Vagina (tissue), 2 donors: ENCODE measurements at regions not wholly inside any gene's neighbourhood (a gene's known extent, or its start where the extent isn't known, plus 50 kb on each side); places are given as distances from the start of the nearest gene placed in this dataset.

Experiments used
- DNase-seq, 2 donors: peaks; one replicate each; pipeline ENCODE4 v3.0.0-alpha.2; 2017; ENCODE audit errors: extremely low spot score in 2 of 2
- H3K27ac ChIP-seq: fragments of 200-600 bp; sonication (generic); one replicate; pipeline ENCODE4 v1.5.1; 2019
- H3K27me3 ChIP-seq: fragments of 200-600 bp; sonication (generic); one replicate; pipeline ENCODE4 v1.5.1; 2019
- H3K36me3 ChIP-seq, 2 donors: fragments of 200-600 bp; sonication (generic); one replicate each; pipeline ENCODE4 v1.5.1; 2017 to 2019
- H3K4me1 ChIP-seq: fragments of 200-600 bp; sonication (generic); one replicate; pipeline ENCODE4 v1.5.1; 2019
- H3K4me3 ChIP-seq, 2 donors: fragments of 200-600 bp; sonication (generic); 1 replicate in 1 of 2; 2 replicates in 1 of 2; pipeline ENCODE4 v1.5.1; 2016 to 2019
- H3K9me3 ChIP-seq: fragments of 200-600 bp; sonication (generic); one replicate; pipeline ENCODE4 v1.5.1; 2019
- POLR2A ChIP-seq, 2 donors: fragments of 450-650 bp; IDR thresholded peaks; one replicate each; pipeline ENCODE4 v1.6.1; 2017; ENCODE audit warnings: antibody characterized with exemption in 2 of 2, mild to moderate bottlenecking in 2 of 2, moderate library complexity in 2 of 2
- POLR2AphosphoS5 ChIP-seq, 2 donors: sonication (generic); formaldehyde crosslinking; IDR thresholded peaks; one replicate each; pipeline ENCODE4 v1.9.0; 2017; ENCODE audit warnings: antibody characterized with exemption in 2 of 2, mild to moderate bottlenecking in 2 of 2, low read depth in 1 of 2; ENCODE audit not compliant: insufficient read depth in 1 of 2
- intact Hi-C: fragments of 100-400 bp; cut with DNase I; formaldehyde crosslinking; loops from one replicate; pipeline ENCODE4 v1.15.1; 2023
- TF ChIP-seq, protein P1 (sequence below), 3 experiments: fragments of 450-650 bp in 2 of 3; fragments of 200-600 bp in 1 of 3; sonication (generic) in 1 of 3; IDR thresholded peaks; one replicate each; pipeline ENCODE4 v1.5.1; 2017 to 2019; ENCODE audit warnings: antibody characterized with exemption in 3 of 3, mild to moderate bottlenecking in 2 of 3, moderate library complexity in 2 of 3

DNA sequence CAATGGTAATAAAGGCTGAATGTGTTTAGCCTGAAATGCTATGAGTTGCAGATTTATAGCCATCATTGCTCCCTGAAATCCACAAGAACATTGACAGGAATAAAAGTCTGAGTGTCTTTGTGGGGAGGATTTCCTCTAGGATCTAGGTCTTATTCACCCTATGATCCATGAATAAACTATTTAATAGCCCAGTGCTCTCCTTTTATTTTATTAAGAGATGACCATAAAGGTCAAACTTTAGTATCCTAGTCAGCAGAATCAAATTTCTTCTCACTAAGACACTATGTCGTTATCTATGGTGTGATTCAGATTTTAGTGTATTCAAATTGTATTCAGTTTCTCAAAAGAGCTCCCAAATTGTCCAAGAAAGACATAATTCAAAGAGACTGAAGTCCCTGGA lies 67.8 kb upstream of the AKR1E2 start:
- Histone ChIP-seq H3K4me3 (no peak overlapping the region), H3K27ac (peak overlapping the region; percentile 49), H3K36me3 (no peaks in the 10 kb centered on the region), H3K4me1 (no peaks in the 10 kb centered on the region), H3K9me3 (no peaks in the 10 kb centered on the region), H3K27me3 (no peaks in the 10 kb centered on the region)
- TF ChIP-seq, protein P1, sequence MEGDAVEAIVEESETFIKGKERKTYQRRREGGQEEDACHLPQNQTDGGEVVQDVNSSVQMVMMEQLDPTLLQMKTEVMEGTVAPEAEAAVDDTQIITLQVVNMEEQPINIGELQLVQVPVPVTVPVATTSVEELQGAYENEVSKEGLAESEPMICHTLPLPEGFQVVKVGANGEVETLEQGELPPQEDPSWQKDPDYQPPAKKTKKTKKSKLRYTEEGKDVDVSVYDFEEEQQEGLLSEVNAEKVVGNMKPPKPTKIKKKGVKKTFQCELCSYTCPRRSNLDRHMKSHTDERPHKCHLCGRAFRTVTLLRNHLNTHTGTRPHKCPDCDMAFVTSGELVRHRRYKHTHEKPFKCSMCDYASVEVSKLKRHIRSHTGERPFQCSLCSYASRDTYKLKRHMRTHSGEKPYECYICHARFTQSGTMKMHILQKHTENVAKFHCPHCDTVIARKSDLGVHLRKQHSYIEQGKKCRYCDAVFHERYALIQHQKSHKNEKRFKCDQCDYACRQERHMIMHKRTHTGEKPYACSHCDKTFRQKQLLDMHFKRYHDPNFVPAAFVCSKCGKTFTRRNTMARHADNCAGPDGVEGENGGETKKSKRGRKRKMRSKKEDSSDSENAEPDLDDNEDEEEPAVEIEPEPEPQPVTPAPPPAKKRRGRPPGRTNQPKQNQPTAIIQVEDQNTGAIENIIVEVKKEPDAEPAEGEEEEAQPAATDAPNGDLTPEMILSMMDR (IDR thresholded peaks at IDR 0.05) = no peak
- TF ChIP-seq POLR2AphosphoS5 (IDR thresholded peaks at IDR 0.05; ENCODE audit: insufficient read depth in 1 of 2, low read depth in 1 of 2) (no peak), POLR2A (IDR thresholded peaks at IDR 0.05) (no peak)
- intact Hi-C loops = no loop called here
- DNase-seq = no peak

GRCh38 chr10:4755286-4755989 lies 70.6 kb upstream of the AKR1E2 start:
- no peaks in the 10 kb centered on the region for H3K27me3 ChIP-seq
- H3K4me1 ChIP-seq = no peaks in the 10 kb centered on the region
- H3K27ac ChIP-seq = peak overlapping the region; percentile 67
- intact Hi-C loops = no loop called here
- no peaks in the 10 kb centered on the region for H3K9me3 ChIP-seq
- H3K4me3 ChIP-seq = no peak overlapping the region
- no peaks in the 10 kb centered on the region for H3K36me3 ChIP-seq
- no peak for DNase-seq
- TF ChIP-seq, protein P1 (IDR thresholded peaks at IDR 0.05) = no peak
- TF ChIP-seq POLR2AphosphoS5 (IDR thresholded peaks at IDR 0.05; ENCODE audit: insufficient read depth in 1 of 2, low read depth in 1 of 2) = peak in 1 of 2 donors; percentile 27

- no peak for DNase-seq
- intact Hi-C loops = no loop called here
Observed at GRCh38 chr10:4754143-4754542, 71.9 kb upstream of the AKR1E2 start.

GRCh38 chr10:4751211-4751610 lies 74.8 kb upstream of the AKR1E2 start:
- H3K27me3 ChIP-seq = no peaks in the 10 kb centered on the region
- no peak overlapping the region for H3K27ac ChIP-seq
- no peaks in the 10 kb centered on the region for H3K9me3 ChIP-seq
- H3K4me1 ChIP-seq = no peaks in the 10 kb centered on the region
- H3K4me3 ChIP-seq = no peak overlapping the region
- DNase-seq = no peak
- intact Hi-C loops = no loop called here
- TF ChIP-seq POLR2AphosphoS5 (IDR thresholded peaks at IDR 0.05; ENCODE audit: insufficient read depth in 1 of 2, low read depth in 1 of 2) (no peak), POLR2A (IDR thresholded peaks at IDR 0.05) (no peak)
- TF ChIP-seq, protein P1 (IDR thresholded peaks at IDR 0.05) = no peak
- no peaks in the 10 kb centered on the region for H3K36me3 ChIP-seq

More at GRCh38 chr10:4754143-4754542, 71.9 kb upstream of the AKR1E2 start:
- Histone ChIP-seq H3K27me3 (no peaks in the 10 kb centered on the region), H3K4me1 (no peaks in the 10 kb centered on the region), H3K27ac (no peak overlapping the region), H3K9me3 (no peaks in the 10 kb centered on the region), H3K4me3 (no peak overlapping the region), H3K36me3 (no peaks in the 10 kb centered on the region)
- no peak for TF ChIP-seq POLR2A (IDR thresholded peaks at IDR 0.05)

GRCh38 chr10:4749271-4749574 lies 76.8 kb upstream of the AKR1E2 start:
- Histone ChIP-seq H3K27ac (no peak overlapping the region), H3K9me3 (no peaks in the 10 kb centered on the region), H3K4me3 (no peak overlapping the region), H3K27me3 (no peaks in the 10 kb centered on the region), H3K4me1 (no peaks in the 10 kb centered on the region), H3K36me3 (no peaks in the 10 kb centered on the region)
- intact Hi-C loops = no loop called here
- no peak for DNase-seq
- TF ChIP-seq, protein P1 (IDR thresholded peaks at IDR 0.05) = no peak
- TF ChIP-seq POLR2A (IDR thresholded peaks at IDR 0.05) (no peak), POLR2AphosphoS5 (IDR thresholded peaks at IDR 0.05; ENCODE audit: insufficient read depth in 1 of 2, low read depth in 1 of 2) (no peak)
